Heart left ventricle (tissue), 16 donors: ENCODE measurements at regions not wholly inside any gene's neighbourhood (a gene's known extent, or its start where the extent isn't known, plus 50 kb on each side); places are given as distances from the start of the nearest gene placed in this dataset.

Experiments used
- ATAC-seq, 4 donors: fragments of 200-7000 bp; cut with Tn5 transposase; one replicate each; pipeline ENCODE4 v1.9.1; 2020 to 2022; ENCODE audit warnings: moderate library complexity in 4 of 4, mild to moderate bottlenecking in 3 of 4, moderate number of reproducible peaks in 1 of 4
- DNase-seq, 5 donors: peaks; one replicate each; pipeline ENCODE4 v3.0.0-alpha.2; 2020
- H3K27ac ChIP-seq, 12 donors: fragments of 200-600 bp; sonication (generic) in 4 of 12; one replicate each; pipeline versions ENCODE4 v1.5.0 to v1.8.0; 2016 to 2022; ENCODE audit warnings: mild to moderate bottlenecking in 2 of 12
- H3K27me3 ChIP-seq, 9 donors: fragments of 200-600 bp; sonication (generic) in 2 of 9; one replicate each; pipeline versions ENCODE4 v1.5.1 to v1.8.0; 2016 to 2022; ENCODE audit warnings: mild to moderate bottlenecking in 3 of 9
- H3K36me3 ChIP-seq, 9 donors: fragments of 200-600 bp; sonication (generic) in 2 of 9; one replicate each; pipeline versions ENCODE4 v1.5.0 to v1.8.0; 2018 to 2022; ENCODE audit warnings: mild to moderate bottlenecking in 2 of 9
- H3K4me1 ChIP-seq, 12 donors: fragments of 200-600 bp; sonication (generic) in 4 of 12; one replicate each; pipeline versions ENCODE4 v1.5.0 to v1.8.0; 2016 to 2022; ENCODE audit warnings: mild to moderate bottlenecking in 3 of 12
- H3K4me3 ChIP-seq, 12 donors: fragments of 200-600 bp; sonication (generic) in 4 of 12; one replicate each; pipeline versions ENCODE4 v1.5.0 to v1.8.0; 2017 to 2022; ENCODE audit warnings: mild to moderate bottlenecking in 9 of 12, moderate library complexity in 4 of 12
- H3K9me3 ChIP-seq, 12 donors: fragments of 200-600 bp; sonication (generic) in 4 of 12; one replicate each; pipeline versions ENCODE4 v1.5.0 to v1.8.0; 2016 to 2022; ENCODE audit warnings: mild to moderate bottlenecking in 1 of 12
- POLR2A ChIP-seq, 2 donors: fragments of 450-650 bp; IDR thresholded peaks; one replicate each; pipeline ENCODE4 v1.6.1; 2017; ENCODE audit warnings: antibody characterized with exemption in 2 of 2, mild to moderate bottlenecking in 2 of 2, moderate library complexity in 2 of 2
- WGBS, 4 donors: extraction: QIAGEN DNeasy Blood & Tissue Kit in 2 of 4; methylation state at CpG; one replicate each; pipeline versions ENCODE4 v1.1.5 to v1.1.7; 2013 to 2018; 5-methylcytosine and 5-hydroxymethylcytosine counted together
- intact Hi-C, 10 donors: fragments of 100-400 bp; cut with DNase I; formaldehyde crosslinking; loops; one replicate each; pipeline versions ENCODE4 v1.11.1 to v1.14.2; 2022
- TF ChIP-seq, protein P1 (sequence below), 12 donors: fragments of 200-600 bp; sonication (generic) in 4 of 12; IDR thresholded peaks; one replicate each; pipeline versions ENCODE4 v1.5.0 to v1.8.0; 2018 to 2022; ENCODE audit warnings: antibody characterized with exemption in 12 of 12, mild to moderate bottlenecking in 5 of 12
- donor health status: ischemic (EF 13 %, LVEDD 7.1; RV severe dilation, severe dysfunction).
- donor health status: healthy with polysubstance abuse.
- donor health status: DM: no; HTN: yes; CAD: no.
- donor health status: DM: no; HTN: no; CAD: no.
- donor health status: ischemic (EF 25% LVEDD 6.9; RV normal size, moderate dysfunction).
- donor health status: ischemic (EF 25% LVEDD 5.7; RV mildly dilated, moderate dysfunction).
- donor health status: healthy.
- donor health status: DM: yes; HTN: yes; CAD: no.
- donor health status: ischemic (EF 35%, LVEDD 5.7; RV mildly dilated, moderate dysfunction).
- donor health status: nonischemic (EF 11% LVEDD 7.7; RV severe dilation, severe dysfunction).
- donor health status: DM: yes; HTN: yes; CAD: no.
- donor health status: PGD.
- donor health status: ischemic (EF 29% LVEDD 5.4; RV normal size, mild dysfunction).
- donor health status: nonischemic (EF 23%, LVEDD 6.1; RV moderate dilation, normal function).

DNA sequence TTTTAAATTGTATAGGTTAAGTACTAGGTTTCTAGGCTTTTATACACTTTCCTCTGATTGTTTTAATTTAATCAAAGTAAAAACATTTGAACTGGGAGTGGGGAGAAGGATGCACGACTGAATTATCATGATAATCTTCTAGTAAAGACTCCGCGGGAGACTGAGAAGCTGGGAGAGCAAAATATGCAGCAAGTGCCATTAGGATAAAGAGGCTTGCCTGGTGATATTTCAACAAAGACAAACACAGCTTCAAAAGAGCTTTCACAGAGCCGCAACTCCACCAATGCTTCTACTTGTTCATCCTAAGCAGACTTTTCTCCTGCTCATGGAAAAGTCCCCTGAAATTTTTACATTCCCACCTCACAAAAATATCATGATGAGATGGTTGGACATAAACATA is 239.0 kb upstream of the PTBP2 start:
- H3K27ac ChIP-seq, result peak overlapping the region in 1 of 12 donors; percentile 58
- no peaks in the 10 kb centered on the region for H3K4me1 ChIP-seq
- no peaks in the 10 kb centered on the region for H3K9me3 ChIP-seq
- H3K4me3 ChIP-seq, result no peak overlapping the region
- intact Hi-C loops, result no loop called here
- no peaks in the 10 kb centered on the region for H3K27me3 ChIP-seq
- 40 to 47% (median 42%) methylated on average over 4 of the region's 4 CpGs for WGBS, 4 donors
- DNase-seq (no peak), ATAC-seq (no peak)
- TF ChIP-seq, protein P1, sequence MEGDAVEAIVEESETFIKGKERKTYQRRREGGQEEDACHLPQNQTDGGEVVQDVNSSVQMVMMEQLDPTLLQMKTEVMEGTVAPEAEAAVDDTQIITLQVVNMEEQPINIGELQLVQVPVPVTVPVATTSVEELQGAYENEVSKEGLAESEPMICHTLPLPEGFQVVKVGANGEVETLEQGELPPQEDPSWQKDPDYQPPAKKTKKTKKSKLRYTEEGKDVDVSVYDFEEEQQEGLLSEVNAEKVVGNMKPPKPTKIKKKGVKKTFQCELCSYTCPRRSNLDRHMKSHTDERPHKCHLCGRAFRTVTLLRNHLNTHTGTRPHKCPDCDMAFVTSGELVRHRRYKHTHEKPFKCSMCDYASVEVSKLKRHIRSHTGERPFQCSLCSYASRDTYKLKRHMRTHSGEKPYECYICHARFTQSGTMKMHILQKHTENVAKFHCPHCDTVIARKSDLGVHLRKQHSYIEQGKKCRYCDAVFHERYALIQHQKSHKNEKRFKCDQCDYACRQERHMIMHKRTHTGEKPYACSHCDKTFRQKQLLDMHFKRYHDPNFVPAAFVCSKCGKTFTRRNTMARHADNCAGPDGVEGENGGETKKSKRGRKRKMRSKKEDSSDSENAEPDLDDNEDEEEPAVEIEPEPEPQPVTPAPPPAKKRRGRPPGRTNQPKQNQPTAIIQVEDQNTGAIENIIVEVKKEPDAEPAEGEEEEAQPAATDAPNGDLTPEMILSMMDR (IDR thresholded peaks at IDR 0.05), result no peak
- no peak for TF ChIP-seq POLR2A (IDR thresholded peaks at IDR 0.05)
- H3K36me3 ChIP-seq, result no peaks in the 10 kb centered on the region

DNA sequence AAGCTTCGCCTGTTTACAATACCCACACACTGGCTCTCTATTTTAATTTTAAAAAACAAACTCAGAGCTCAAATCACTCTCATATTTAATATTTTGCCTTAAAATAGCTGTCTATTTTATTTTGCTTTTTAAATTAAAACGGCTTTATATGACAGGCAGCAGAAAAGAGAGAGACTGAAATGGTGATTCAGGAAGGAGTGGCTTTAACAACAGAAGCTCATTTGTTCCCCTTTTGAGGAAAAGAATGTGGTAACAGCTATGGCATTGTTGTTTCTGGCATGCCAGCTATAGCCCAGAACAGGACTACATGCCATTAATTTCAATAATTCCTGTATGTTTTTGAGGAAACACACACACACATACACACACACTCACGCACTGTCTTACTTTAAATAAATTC is 234.2 kb upstream of the PTBP2 start:
- Histone ChIP-seq H3K4me1 (no peaks in the 10 kb centered on the region), H3K4me3 (no peak overlapping the region), H3K27me3 (no peaks in the 10 kb centered on the region), H3K9me3 (no peaks in the 10 kb centered on the region), H3K27ac (peak overlapping the region in 1 of 12 donors; percentile 30), H3K36me3 (no peaks in the 10 kb centered on the region)
- intact Hi-C loops, result no loop called here
- 73 to 80% (median 78%) methylated on average over 3 of the region's 3 CpGs for WGBS, 4 donors
- ATAC-seq (no peak), DNase-seq (no peak)
- TF ChIP-seq POLR2A (IDR thresholded peaks at IDR 0.05), result no peak
- TF ChIP-seq, protein P1 (IDR thresholded peaks at IDR 0.05), result no peak

DNA sequence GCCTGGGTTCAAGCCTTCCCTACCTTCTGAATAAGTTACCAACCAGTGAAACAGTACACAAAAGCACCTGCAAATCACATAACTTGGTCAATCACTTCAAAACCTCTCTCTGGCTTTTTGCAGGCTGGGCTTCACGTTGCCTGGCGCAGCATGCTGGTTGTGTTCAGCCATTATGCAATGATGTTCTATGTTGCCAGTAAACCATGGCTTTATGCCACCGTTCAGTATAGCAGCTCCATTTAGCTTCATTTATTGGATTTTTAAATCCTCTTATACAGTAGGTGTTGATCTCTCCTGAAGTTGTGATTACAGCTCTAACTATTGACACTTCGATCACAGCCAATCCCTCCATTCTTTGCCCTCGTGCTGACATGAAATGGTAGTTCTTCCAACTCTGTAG is 233.6 kb upstream of the PTBP2 start:
- ATAC-seq, result no peak
- intact Hi-C loops, result no loop called here
- H3K4me3 ChIP-seq, result no peak overlapping the region
- no peaks in the 10 kb centered on the region for H3K27me3 ChIP-seq
- peak overlapping the region in 1 of 12 donors; percentile 30 for H3K27ac ChIP-seq
- H3K9me3 ChIP-seq, result no peaks in the 10 kb centered on the region
- H3K4me1 ChIP-seq, result no peaks in the 10 kb centered on the region
- TF ChIP-seq, protein P1 (IDR thresholded peaks at IDR 0.05), result no peak
- TF ChIP-seq POLR2A (IDR thresholded peaks at IDR 0.05), result no peak
- WGBS, 4 donors, result 76 to 84% (median 78%) methylated on average over 5 of the region's 5 CpGs
- no peak for DNase-seq
- no peaks in the 10 kb centered on the region for H3K36me3 ChIP-seq

DNA sequence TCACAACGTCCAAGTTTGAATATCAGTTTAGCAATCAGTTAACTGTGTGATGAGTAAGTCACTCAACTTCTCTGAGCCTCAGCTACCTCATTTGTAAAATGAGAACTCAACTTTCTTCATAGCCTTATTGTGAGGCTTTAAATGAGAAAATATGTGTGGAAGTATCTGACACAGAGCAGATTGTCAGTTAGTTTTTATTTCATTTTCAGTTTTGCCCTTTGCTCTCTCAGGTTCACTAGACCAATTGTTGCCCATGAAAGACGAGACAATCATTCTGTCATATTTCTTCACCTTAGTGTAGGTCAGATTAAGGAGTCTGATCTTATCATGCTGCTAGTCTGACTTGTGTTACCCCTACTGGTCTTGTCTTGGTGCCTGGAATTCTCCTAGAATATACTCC is 232.8 kb upstream of the PTBP2 start:
- DNase-seq, result no peak
- H3K9me3 ChIP-seq, result no peaks in the 10 kb centered on the region
- TF ChIP-seq POLR2A (IDR thresholded peaks at IDR 0.05), result no peak
- TF ChIP-seq, protein P1 (IDR thresholded peaks at IDR 0.05), result no peak
- 45 to 55% (median 52%) methylated on average over 2 of the region's 2 CpGs for WGBS, 4 donors
- intact Hi-C loops, result no loop called here
- no peak overlapping the region for H3K27ac ChIP-seq
- H3K4me1 ChIP-seq, result no peaks in the 10 kb centered on the region
- H3K4me3 ChIP-seq, result no peak overlapping the region
- H3K36me3 ChIP-seq, result no peaks in the 10 kb centered on the region
- no peaks in the 10 kb centered on the region for H3K27me3 ChIP-seq
- ATAC-seq, result no peak
